ENCODE measurements at regions not wholly inside any gene's neighbourhood (a gene's known extent, or its start where the extent isn't known, plus 50 kb on each side); places are given as distances from the start of the nearest gene placed in this dataset.

- Histone ChIP-seq H3K9me3 (ENCODE audit: control insufficient read depth, low read depth, low read length) (no peaks in the 10 kb centered on the region), H3K23ac (ENCODE audit: insufficient read length, low read depth, low read length) (no peak overlapping the region), H3K4me1 (ENCODE audit: insufficient read depth, low read length) (no peaks in the 10 kb centered on the region), H3K56ac (ENCODE audit: insufficient read length, low read depth, low read length) (no peak overlapping the region), H4K8ac (replicated peaks; ENCODE audit: insufficient read length, low read depth, low read length) (no peak overlapping the region), H2BK5ac (ENCODE audit: insufficient read length, low read length) (no peak overlapping the region), H3K27ac (ENCODE audit: insufficient read length, low read depth, low read length) (no peak overlapping the region), H3T11ph (ENCODE audit: low read length) (no peak overlapping the region), H3K27me3 (ENCODE audit: insufficient read depth, low read length) (no peaks in the 10 kb centered on the region), H3K18ac (ENCODE audit: insufficient read length, low read depth, low read length) (no peak overlapping the region), H3K23me2 (ENCODE audit: insufficient read length, low read depth, low read length, poor library complexity, severe bottlenecking) (no peaks in the 10 kb centered on the region), H2BK120ac (ENCODE audit: low read depth, low read length, poor library complexity, severe bottlenecking) (no peak overlapping the region), H2BK12ac (ENCODE audit: insufficient read length, low read depth, low read length) (no peak overlapping the region), H4K5ac (ENCODE audit: insufficient read length, low read depth, low read length) (no peak overlapping the region), H2BK20ac (ENCODE audit: low read depth, low read length, poor library complexity, severe bottlenecking) (no peak overlapping the region), H4K91ac (ENCODE audit: insufficient read length, low read depth, low read length) (no peak overlapping the region), H3K9ac (ENCODE audit: extremely low read depth, insufficient read length, low read length) (no peak overlapping the region), H3K4ac (ENCODE audit: low read depth, low read length) (no peak overlapping the region), H3K79me1 (ENCODE audit: insufficient read depth, low read depth, low read length, poor library complexity, severe bottlenecking) (no peaks in the 10 kb centered on the region), H3K4me2 (ENCODE audit: insufficient read depth, insufficient read length, low read length) (no peak overlapping the region), H2AFZ (ENCODE audit: low read length) (no peak overlapping the region), H2BK15ac (ENCODE audit: low read depth, low read length) (no peak overlapping the region), H3K14ac (ENCODE audit: insufficient read depth, low read length) (no peak overlapping the region), H4K20me1 (ENCODE audit: control insufficient read depth, insufficient read depth, insufficient read length) (no peaks in the 10 kb centered on the region), H3K79me2 (ENCODE audit: insufficient read depth, low read length) (no peaks in the 10 kb centered on the region), H2AK5ac (ENCODE audit: insufficient read length, low read length) (no peak overlapping the region)
- TF ChIP-seq CTCF (conservative IDR thresholded peaks at IDR 0.05) = no peak
- H3K4me1 Mint-ChIP-seq = peaks cover 3 to 8% of the 10 kb centered on the region in 2 experiments
- no peak overlapping the region for H3K4me3 Mint-ChIP-seq
- no peaks in the 10 kb centered on the region; the same call in none of the 2 replicates for H3K27me3 Mint-ChIP-seq (ENCODE audit: low read depth)
- no peaks in the 10 kb centered on the region for H3K9me3 Mint-ChIP-seq
- H3K36me3 Mint-ChIP-seq (ENCODE audit: insufficient read depth in 1 of 3, low read depth in 3 of 3) = no peaks in the 10 kb centered on the region
- H3K27ac Mint-ChIP-seq = peak overlapping the region in 1 of 3 experiments; percentile 42; a peak in 1 of 7 replicates
- DNase-seq = no peak
- WGBS (ENCODE audit: extremely low coverage, insufficient read length, low lambda C conversion rate) = no CpG with 5 or more reads among the region's 6 CpGs
Measured at GRCh38 chr10:84838851-84839250, 510.5 kb downstream of the CCSER2 start.

All from H9 (cell line).